ENCODE measurements at regions not wholly inside any gene's neighbourhood (a gene's known extent, or its start where the extent isn't known, plus 50 kb on each side); places are given as distances from the start of the nearest gene placed in this dataset.

DNA sequence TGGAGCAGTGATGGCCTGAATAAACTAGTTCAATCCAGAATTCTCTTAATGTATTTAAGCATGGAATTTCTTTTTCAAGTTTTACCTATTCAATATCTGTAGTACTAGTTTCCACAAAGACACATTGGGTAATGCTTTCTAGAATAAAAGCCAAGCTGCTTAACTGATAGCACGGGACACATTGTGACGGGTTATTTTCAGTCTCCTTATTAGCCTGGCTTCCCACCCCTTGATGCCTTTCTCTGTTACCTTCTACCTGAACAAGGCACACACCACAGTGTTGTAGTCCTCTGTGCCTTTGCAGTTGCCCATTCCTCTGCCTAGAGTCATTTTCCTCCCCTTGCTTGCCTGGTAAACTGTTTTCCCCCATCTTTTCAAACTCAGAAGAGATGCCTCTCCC, 139.1 kb downstream of the HDGFL1 start:
- H3K4me3 ChIP-seq (ENCODE audit: low read depth, low read length): no peak overlapping the region
- TF ChIP-seq, protein P1, sequence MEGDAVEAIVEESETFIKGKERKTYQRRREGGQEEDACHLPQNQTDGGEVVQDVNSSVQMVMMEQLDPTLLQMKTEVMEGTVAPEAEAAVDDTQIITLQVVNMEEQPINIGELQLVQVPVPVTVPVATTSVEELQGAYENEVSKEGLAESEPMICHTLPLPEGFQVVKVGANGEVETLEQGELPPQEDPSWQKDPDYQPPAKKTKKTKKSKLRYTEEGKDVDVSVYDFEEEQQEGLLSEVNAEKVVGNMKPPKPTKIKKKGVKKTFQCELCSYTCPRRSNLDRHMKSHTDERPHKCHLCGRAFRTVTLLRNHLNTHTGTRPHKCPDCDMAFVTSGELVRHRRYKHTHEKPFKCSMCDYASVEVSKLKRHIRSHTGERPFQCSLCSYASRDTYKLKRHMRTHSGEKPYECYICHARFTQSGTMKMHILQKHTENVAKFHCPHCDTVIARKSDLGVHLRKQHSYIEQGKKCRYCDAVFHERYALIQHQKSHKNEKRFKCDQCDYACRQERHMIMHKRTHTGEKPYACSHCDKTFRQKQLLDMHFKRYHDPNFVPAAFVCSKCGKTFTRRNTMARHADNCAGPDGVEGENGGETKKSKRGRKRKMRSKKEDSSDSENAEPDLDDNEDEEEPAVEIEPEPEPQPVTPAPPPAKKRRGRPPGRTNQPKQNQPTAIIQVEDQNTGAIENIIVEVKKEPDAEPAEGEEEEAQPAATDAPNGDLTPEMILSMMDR (conservative IDR thresholded peaks at IDR 0.05; ENCODE audit: low read depth, low read length): no peak
- no peak for DNase-seq (ENCODE audit: low read depth)

DNA sequence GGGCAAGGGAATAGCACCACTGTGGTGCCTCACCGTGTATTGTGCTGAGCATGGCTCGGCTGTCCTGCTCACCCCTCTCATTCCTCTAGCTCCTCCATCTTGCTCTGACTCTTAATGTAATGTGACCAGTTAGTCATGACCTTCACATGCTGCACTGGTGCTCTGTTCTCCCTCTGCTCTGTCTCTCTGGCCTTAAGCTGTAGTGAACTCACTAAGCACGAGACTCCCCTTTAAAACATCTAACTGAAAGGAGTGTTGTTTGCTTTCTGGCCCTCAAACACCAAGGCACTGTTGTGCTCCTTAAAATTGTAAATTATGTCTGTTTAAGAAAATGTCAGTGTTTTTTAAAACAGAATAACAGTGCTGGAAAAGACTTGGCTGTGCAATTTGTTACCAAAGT, 140.4 kb downstream of the HDGFL1 start:
- TF ChIP-seq, protein P1 (conservative IDR thresholded peaks at IDR 0.05; ENCODE audit: low read depth, low read length): no peak
- no peak overlapping the region for H3K4me3 ChIP-seq (ENCODE audit: low read depth, low read length)
- no peak for DNase-seq (ENCODE audit: low read depth)

DNA sequence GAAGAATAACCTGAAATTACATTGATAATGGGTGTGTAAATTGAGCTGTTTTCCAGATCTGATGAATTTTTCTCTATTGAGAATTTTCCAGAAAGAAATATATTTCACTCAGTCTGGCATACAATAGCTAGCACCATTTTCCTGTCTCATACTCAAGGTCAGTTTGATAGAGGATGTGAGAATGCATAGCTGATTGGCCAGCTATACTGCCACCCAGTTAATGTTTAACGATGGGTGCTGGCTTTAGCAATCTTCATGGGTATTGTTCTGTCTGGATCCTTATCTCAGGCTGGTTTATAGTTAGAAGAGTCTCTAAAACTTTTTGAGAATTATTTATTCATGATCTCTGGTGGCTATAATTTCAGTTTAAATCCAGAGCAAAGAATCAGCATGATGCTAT, 147.4 kb downstream of the HDGFL1 start:
- no peak overlapping the region for H3K4me3 ChIP-seq (ENCODE audit: low read depth, low read length)
- DNase-seq (ENCODE audit: low read depth): no peak
- TF ChIP-seq, protein P1 (conservative IDR thresholded peaks at IDR 0.05; ENCODE audit: low read depth, low read length): no peak

GRCh38 chr6:22717915-22718314, 148.5 kb downstream of the HDGFL1 start:
- no peak for DNase-seq (ENCODE audit: low read depth)
- no peak overlapping the region for H3K4me3 ChIP-seq (ENCODE audit: low read depth, low read length)
- TF ChIP-seq, protein P1 (conservative IDR thresholded peaks at IDR 0.05; ENCODE audit: low read depth, low read length): no peak

GRCh38 chr6:22722913-22723312, 153.5 kb downstream of the HDGFL1 start:
- no peak overlapping the region for H3K4me3 ChIP-seq (ENCODE audit: low read depth, low read length)
- TF ChIP-seq, protein P1 (conservative IDR thresholded peaks at IDR 0.05; ENCODE audit: low read depth, low read length): no peak
- no peak for DNase-seq (ENCODE audit: low read depth)

GRCh38 chr6:22726966-22727365, 157.6 kb downstream of the HDGFL1 start:
- H3K4me3 ChIP-seq (ENCODE audit: low read depth, low read length): no peak overlapping the region
- TF ChIP-seq, protein P1 (conservative IDR thresholded peaks at IDR 0.05; ENCODE audit: low read depth, low read length): no peak
- DNase-seq (ENCODE audit: low read depth): peak; percentile 22

DNA sequence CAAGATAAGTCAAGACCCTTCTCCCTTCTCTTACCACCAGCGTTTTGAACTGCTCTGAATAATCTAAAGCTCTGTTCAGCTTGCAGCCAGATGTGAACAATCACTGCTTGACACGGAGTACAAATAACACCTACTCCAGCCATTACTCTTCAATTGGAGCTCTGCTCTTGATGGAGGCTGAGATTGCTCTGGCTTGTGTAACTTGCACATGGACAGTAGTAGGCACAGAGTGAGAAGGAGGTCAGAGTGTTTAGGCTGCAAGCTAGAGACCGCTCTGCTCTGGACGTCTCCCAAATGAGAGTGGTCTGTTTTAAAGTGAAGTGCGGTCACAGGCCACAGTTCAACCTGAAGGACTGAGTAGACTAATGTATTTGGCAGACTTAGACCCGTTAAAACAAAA, 158.3 kb downstream of the HDGFL1 start:
- H3K4me3 ChIP-seq (ENCODE audit: low read depth, low read length): no peak overlapping the region
- TF ChIP-seq, protein P1 (conservative IDR thresholded peaks at IDR 0.05; ENCODE audit: low read depth, low read length): no peak
- DNase-seq (ENCODE audit: low read depth): peak; percentile 34
